IMR-90 (cell line): ENCODE measurements at regions not wholly inside any gene's neighbourhood (a gene's known extent, or its start where the extent isn't known, plus 50 kb on each side); places are given as distances from the start of the nearest gene placed in this dataset. TPM values are rescaled to one million over a fixed set of nuclear protein-coding genes. Genes with fewer than 3 reads are reported as not detected.

Experiments
- ATAC-seq: fragments of 200-7000 bp; cut with Tn5 transposase; 2 replicates; pipeline ENCODE4 v1.9.1; 2020; ENCODE audit warnings: low read depth, mild to moderate bottlenecking, moderate library complexity
- BruUV-seq: library from RNA; stranded (reverse); fragments of 400-500 nt; replicated peaks from 2 replicates; lab custom pipeline; 2021; lab: Mats Ljungman, UMichigan
- CTCF ChIA-PET: fragments of 300-600 bp; formaldehyde crosslinking; extraction: SDS; loops from one replicate; lab custom pipeline; 2021; ENCODE audit warnings: antibody characterized with exemption; lab: Yijun Ruan, JAX
- POLR2A ChIA-PET: fragments of 300-600 bp; sonication (Branson Sonifier 250); formaldehyde crosslinking; loops from one replicate; lab custom pipeline; 2022; ENCODE audit warnings: antibody characterized with exemption; ENCODE audit not compliant: unreplicated experiment; lab: Charles Lee
- DNase-seq: peaks from one replicate; pipeline ENCODE4 v3.0.0; 2013
- H2AFZ ChIP-seq: replicated peaks from 2 replicates; pipeline ENCODE3; 2013; ENCODE audit warnings: low read length, mild to moderate bottlenecking; ENCODE audit not compliant: poor library complexity
- H2AK5ac ChIP-seq: 2 replicates; pipeline ENCODE4 v1.6.1; 2013; ENCODE audit warnings: low read depth, low read length, inconsistent platforms
- H2AK9ac ChIP-seq: replicated peaks from 2 replicates; pipeline ENCODE3; 2013; ENCODE audit warnings: mild to moderate bottlenecking, low read depth, low read length, moderate library complexity; ENCODE audit not compliant: poor library complexity
- H2BK120ac ChIP-seq: 2 replicates; pipeline ENCODE4 v1.6.1; 2013; ENCODE audit warnings: low read depth, low read length, inconsistent platforms
- H2BK15ac ChIP-seq: 3 replicates; pipeline ENCODE4 v1.6.1; 2013; ENCODE audit warnings: low read depth, low read length, inconsistent platforms
- H2BK20ac ChIP-seq: 2 replicates; pipeline ENCODE4 v1.6.1; 2013; ENCODE audit warnings: low read depth, mild to moderate bottlenecking, inconsistent platforms, low read length, moderate library complexity
- H2BK5ac ChIP-seq: 2 replicates; pipeline ENCODE4 v1.6.1; 2013; ENCODE audit warnings: mild to moderate bottlenecking, low read depth, low read length, inconsistent platforms; ENCODE audit not compliant: poor library complexity, severe bottlenecking
- H3K14ac ChIP-seq: replicated peaks from 2 replicates; pipeline ENCODE4 v1.6.1; 2013; ENCODE audit warnings: low read depth, low read length, inconsistent platforms
- H3K18ac ChIP-seq: 2 replicates; pipeline ENCODE4 v1.6.1; 2013; ENCODE audit warnings: low read depth, low read length, control low read depth
- H3K23ac ChIP-seq: 2 replicates; pipeline ENCODE4 v1.6.1; 2013; ENCODE audit warnings: low read depth, low read length, inconsistent platforms
- H3K27ac ChIP-seq: 2 replicates; pipeline ENCODE4 v1.5.1; 2013; ENCODE audit warnings: mild to moderate bottlenecking, control low read depth, low read length; ENCODE audit not compliant: insufficient read depth
- H3K27me3 ChIP-seq: 2 replicates; pipeline ENCODE4 v1.6.1; 2013; ENCODE audit warnings: low read length; ENCODE audit not compliant: control insufficient read depth, insufficient read depth
- H3K36me3 ChIP-seq: 2 replicates; pipeline ENCODE4 v1.6.1; 2013; ENCODE audit warnings: low read length, mixed read lengths; ENCODE audit not compliant: control insufficient read depth, insufficient read depth
- H3K4ac ChIP-seq: 2 replicates; pipeline ENCODE4 v1.6.1; 2013; ENCODE audit warnings: low read depth, low read length, inconsistent platforms
- H3K4me1 ChIP-seq: 2 replicates; pipeline ENCODE4 v1.6.1; 2013; ENCODE audit warnings: low read length, mixed read lengths; ENCODE audit not compliant: control insufficient read depth, insufficient read depth
- H3K4me2 ChIP-seq: 2 replicates; pipeline ENCODE4 v1.6.1; 2013; ENCODE audit warnings: low read depth, mild to moderate bottlenecking, control low read depth, low read length, moderate library complexity
- H3K4me3 ChIP-seq: 2 replicates; pipeline ENCODE4 v1.5.1; 2013; ENCODE audit warnings: low read depth, mild to moderate bottlenecking, control low read depth, low read length, moderate library complexity; ENCODE audit not compliant: insufficient read depth
- H3K56ac ChIP-seq: 2 replicates; pipeline ENCODE4 v1.6.1; 2013; ENCODE audit warnings: low read length, inconsistent platforms; ENCODE audit not compliant: insufficient read depth; ENCODE audit errors: extremely low read depth
- H3K79me1 ChIP-seq, 2 experiments: 2 replicates each; pipeline ENCODE4 v1.6.1; 2013; ENCODE audit warnings: low read length in 2 of 2, inconsistent platforms in 1 of 2, low read depth in 1 of 2
- H3K9ac ChIP-seq: 2 replicates; pipeline ENCODE4 v1.6.1; 2013; ENCODE audit warnings: low read depth, low read length, control low read depth
- H3K9me1 ChIP-seq: 2 replicates; pipeline ENCODE4 v1.6.1; 2013; ENCODE audit warnings: low read length, inconsistent platforms; ENCODE audit not compliant: insufficient read depth
- H3K9me3 ChIP-seq: 2 replicates; pipeline ENCODE4 v1.6.1; 2013; ENCODE audit warnings: low read length; ENCODE audit not compliant: control insufficient read depth, insufficient read depth
- H4K20me1 ChIP-seq: 2 replicates; pipeline ENCODE4 v1.6.1; 2013; ENCODE audit warnings: low read length, inconsistent platforms; ENCODE audit not compliant: insufficient read depth
- H4K5ac ChIP-seq: 2 replicates; pipeline ENCODE4 v1.6.1; 2013; ENCODE audit warnings: mild to moderate bottlenecking, low read depth, low read length, control low read depth
- H4K8ac ChIP-seq, 2 experiments: 2 replicates each; pipeline ENCODE4 v1.6.1; 2013; ENCODE audit warnings: low read depth in 2 of 2, low read length in 2 of 2, control low read depth in 1 of 2, inconsistent platforms in 1 of 2
- H4K91ac ChIP-seq: 2 replicates; pipeline ENCODE4 v1.6.1; 2013; ENCODE audit warnings: low read depth, low read length, inconsistent platforms; ENCODE audit not compliant: insufficient read depth
- CEBPB ChIP-seq: IDR thresholded peaks from 2 replicates; pipeline ENCODE4 v1.6.1; 2012; ENCODE audit warnings: low read depth, low read length, improper control_type of control experiment
- CHD1 ChIP-seq: IDR thresholded peaks from 2 replicates; pipeline ENCODE4 v1.6.1; 2012; ENCODE audit warnings: low read depth, low read length, improper control_type of control experiment
- FOS ChIP-seq: fragments of 150-350 bp; IDR thresholded peaks from 2 replicates; pipeline ENCODE4 v1.6.1; 2016; ENCODE audit warnings: low read depth, low read length
- MAFK ChIP-seq: IDR thresholded peaks from 2 replicates; pipeline ENCODE4 v1.6.1; 2012; ENCODE audit warnings: low read depth, low read length, improper control_type of control experiment
- MAZ ChIP-seq: IDR thresholded peaks from 2 replicates; pipeline ENCODE4 v1.6.1; 2012; ENCODE audit warnings: low read depth, mild to moderate bottlenecking, low read length, improper control_type of control experiment, moderate library complexity, borderline replicate concordance
- RAD21 ChIP-seq: IDR thresholded peaks from 2 replicates; pipeline ENCODE4 v1.6.1; 2012; ENCODE audit warnings: low read length, improper control_type of control experiment
- RCOR1 ChIP-seq: IDR thresholded peaks from 2 replicates; pipeline ENCODE4 v1.6.1; 2012; ENCODE audit warnings: mild to moderate bottlenecking, low read length, improper control_type of control experiment; ENCODE audit not compliant: insufficient replicate concordance
- RFX5 ChIP-seq: IDR thresholded peaks from 2 replicates; pipeline ENCODE4 v1.8.0; 2012; ENCODE audit warnings: low read depth, mild to moderate bottlenecking, low read length, moderate library complexity
- SMC3 ChIP-seq: fragments of 150-350 bp; IDR thresholded peaks from 2 replicates; pipeline ENCODE4 v1.6.1; 2016; ENCODE audit warnings: low read depth, mild to moderate bottlenecking, antibody characterized with exemption, low read length, moderate library complexity
- WGBS, 2 experiments: methylation state at CpG; one replicate each; pipeline versions ENCODE4 v1.1.5 to v1.1.7; 2013; ENCODE audit warnings: missing lambda C conversion rate in 2 of 2; ENCODE audit not compliant: insufficient read length in 1 of 2; ENCODE audit errors: extremely low coverage in 2 of 2; 5-methylcytosine and 5-hydroxymethylcytosine counted together
- dilution Hi-C: fragments of 300-500 bp; cut with HindIII; formaldehyde crosslinking; loops from one replicate; pipeline ENCODE4 v1.14.3; 2018; ENCODE audit warnings: low sequenced_read_pairs; ENCODE audit not compliant: unreplicated experiment
- in situ Hi-C: fragments of 300-500 bp; cut with MboI; formaldehyde crosslinking; loops from 3 replicates; pipeline ENCODE4 v1.14.3; 2019; ENCODE audit warnings: low sequenced_read_pairs, inconsistent platforms, mixed read lengths
- intact Hi-C: fragments of 100-400 bp; cut with micrococcal nuclease; formaldehyde crosslinking; loops from 2 replicates; pipeline ENCODE4 v1.10.0; 2022
- microRNA-seq, 2 experiments: library from miRNA; stranded (forward) in 1 of 2; unstranded in 1 of 2; fragments of 10-50 nt in 1 of 2; fragments of <30 nt in 1 of 2; gene quantifications in 1 of 2; microRNA quantifications in 1 of 2; one replicate each; pipeline versions ENCODE3 to v1.1.0; 2013 to 2020; ENCODE audit not compliant: insufficient read depth in 1 of 2, insufficient read length in 1 of 2, unreplicated experiment in 1 of 2
- small RNA-seq, 5 experiments: library from RNA; depleted of rRNA; stranded (forward); fragments of <200 nt; gene quantifications; one replicate each; pipeline ENCODE3, GENCODE V24; 2012
- TF ChIP-seq, protein P1 (sequence below): conservative IDR thresholded peaks from 2 replicates; pipeline ENCODE4 v1.5.1; 2012; ENCODE audit warnings: mild to moderate bottlenecking, low read depth, low read length, improper control_type of control experiment

DNA sequence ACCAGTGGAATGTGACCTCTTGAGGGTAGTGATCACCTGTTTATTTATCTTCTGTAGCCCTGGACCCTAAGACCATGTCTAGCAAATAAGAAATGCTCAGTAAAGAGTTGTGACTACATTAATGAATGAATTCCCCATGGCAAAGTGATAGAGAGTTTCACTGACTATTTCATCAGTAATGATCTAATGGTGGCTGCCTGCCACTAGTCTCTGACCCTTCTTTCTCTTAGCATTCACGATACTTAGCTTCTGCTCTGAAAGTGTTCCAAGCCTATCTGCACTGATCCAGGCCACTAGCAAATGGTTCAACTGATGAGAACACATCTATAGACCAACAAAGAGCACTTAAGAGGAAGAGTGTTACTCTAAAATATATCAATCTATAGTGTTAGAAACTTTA is 50.0 kb upstream of the RASGEF1B start:
- Histone ChIP-seq H2AK5ac (no peak overlapping the region), H2BK15ac (no peak overlapping the region), H3K27ac (no peak overlapping the region), H3K14ac (no peak overlapping the region), H3K4me1 (no peaks in the 10 kb centered on the region), H4K91ac (no peak overlapping the region), H4K5ac (no peak overlapping the region), H3K9ac (no peak overlapping the region), H2BK20ac (no peak overlapping the region), H3K4ac (no peak overlapping the region), H3K18ac (no peak overlapping the region), H2AK9ac (no peak overlapping the region), H3K36me3 (no peaks in the 10 kb centered on the region), H3K79me1 (no peaks in the 10 kb centered on the region), H2AFZ (no peak overlapping the region), H3K9me1 (no peaks in the 10 kb centered on the region), H3K27me3 (no peaks in the 10 kb centered on the region), H2BK5ac (no peak overlapping the region), H2BK120ac (no peak overlapping the region), H4K8ac (no peak overlapping the region), H4K20me1 (no peaks in the 10 kb centered on the region), H3K9me3 (no peaks in the 10 kb centered on the region), H3K4me3 (no peak overlapping the region), H3K23ac (no peak overlapping the region), H3K56ac (no peak overlapping the region), H3K4me2 (no peak overlapping the region)
- dilution Hi-C loops (no loop called here), intact Hi-C loops (no loop called here), in situ Hi-C loops (no loop called here)
- BruUV-seq, result no TSS peak
- ATAC-seq, result no peak
- no CpG with 5 or more reads among the region's 1 CpG for WGBS, 2 experiments
- no peak for TF ChIP-seq CHD1
- no peak for TF ChIP-seq MAFK
- TF ChIP-seq, protein P1, sequence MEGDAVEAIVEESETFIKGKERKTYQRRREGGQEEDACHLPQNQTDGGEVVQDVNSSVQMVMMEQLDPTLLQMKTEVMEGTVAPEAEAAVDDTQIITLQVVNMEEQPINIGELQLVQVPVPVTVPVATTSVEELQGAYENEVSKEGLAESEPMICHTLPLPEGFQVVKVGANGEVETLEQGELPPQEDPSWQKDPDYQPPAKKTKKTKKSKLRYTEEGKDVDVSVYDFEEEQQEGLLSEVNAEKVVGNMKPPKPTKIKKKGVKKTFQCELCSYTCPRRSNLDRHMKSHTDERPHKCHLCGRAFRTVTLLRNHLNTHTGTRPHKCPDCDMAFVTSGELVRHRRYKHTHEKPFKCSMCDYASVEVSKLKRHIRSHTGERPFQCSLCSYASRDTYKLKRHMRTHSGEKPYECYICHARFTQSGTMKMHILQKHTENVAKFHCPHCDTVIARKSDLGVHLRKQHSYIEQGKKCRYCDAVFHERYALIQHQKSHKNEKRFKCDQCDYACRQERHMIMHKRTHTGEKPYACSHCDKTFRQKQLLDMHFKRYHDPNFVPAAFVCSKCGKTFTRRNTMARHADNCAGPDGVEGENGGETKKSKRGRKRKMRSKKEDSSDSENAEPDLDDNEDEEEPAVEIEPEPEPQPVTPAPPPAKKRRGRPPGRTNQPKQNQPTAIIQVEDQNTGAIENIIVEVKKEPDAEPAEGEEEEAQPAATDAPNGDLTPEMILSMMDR, result no peak
- TF ChIP-seq SMC3, result no peak
- TF ChIP-seq RAD21, result no peak
- no peak for TF ChIP-seq MAZ
- TF ChIP-seq RCOR1, result no peak
- TF ChIP-seq FOS, result no peak
- no peak for TF ChIP-seq CEBPB
- no peak for TF ChIP-seq RFX5
- CTCF ChIA-PET, result no interaction called here
- DNase-seq, result no peak
- POLR2A ChIA-PET, result no interaction called here

Small RNAs in the stretch of these regions (microRNA-seq; reads per million reads assigned to microRNA genes)
- gene RF00322 (ENCODE audit: insufficient read depth, insufficient read length) (not detected), gene RNU6-499P (ENCODE audit: insufficient read depth, insufficient read length) (not detected)

Small RNAs in the stretch of these regions (small RNA-seq; reads per million reads assigned to genes)
- gene RF00322 (0 reads per million in 5 experiments), gene RNU6-499P (0 reads per million in 5 experiments)
